GM20000 (cell line): ENCODE measurements at regions not wholly inside any gene's neighbourhood (a gene's known extent, or its start where the extent isn't known, plus 50 kb on each side); places are given as distances from the start of the nearest gene placed in this dataset.

Source experiments
- DNase-seq: peaks from one replicate; pipeline ENCODE4 v3.0.0; 2012; ENCODE audit warnings: low spot score
- CTCF ChIP-seq: IDR thresholded peaks from 2 replicates; pipeline ENCODE4 v1.5.1; 2012; ENCODE audit warnings: mild to moderate bottlenecking, control low read depth; ENCODE audit errors: extremely low read depth, missing control alignments

- no peak for TF ChIP-seq CTCF
- no peak for DNase-seq
These were observed 160.9 kb upstream of the SEMA3C start for GRCh38 chr7:81079746-81080145.

- no peak for DNase-seq
- TF ChIP-seq CTCF, result no peak
These were observed 156.3 kb upstream of the SEMA3C start for GRCh38 chr7:81075150-81075549.

GRCh38 chr7:81074406-81074805, 155.6 kb upstream of the SEMA3C start:
- no peak for TF ChIP-seq CTCF
- peak; percentile 1 for DNase-seq

- TF ChIP-seq CTCF, result no peak
- DNase-seq, result no peak
These were observed 155.0 kb upstream of the SEMA3C start for GRCh38 chr7:81073931-81074251.

GRCh38 chr7:81070956-81071355, 152.1 kb upstream of the SEMA3C start:
- TF ChIP-seq CTCF, result no peak
- no peak for DNase-seq

GRCh38 chr7:81066797-81067196, 147.9 kb upstream of the SEMA3C start:
- TF ChIP-seq CTCF, result no peak
- DNase-seq, result no peak

GRCh38 chr7:81064426-81064825, 145.6 kb upstream of the SEMA3C start:
- DNase-seq, result no peak
- TF ChIP-seq CTCF, result no peak
